ENCODE measurements at regions not wholly inside any gene's neighbourhood (a gene's known extent, or its start where the extent isn't known, plus 50 kb on each side); places are given as distances from the start of the nearest gene placed in this dataset.
"Not testable (repeated sequence)": the region's sequence is repeated elsewhere in the genome, so short reads cannot be mapped to it uniquely, and the experiment has no call there.

DNA sequence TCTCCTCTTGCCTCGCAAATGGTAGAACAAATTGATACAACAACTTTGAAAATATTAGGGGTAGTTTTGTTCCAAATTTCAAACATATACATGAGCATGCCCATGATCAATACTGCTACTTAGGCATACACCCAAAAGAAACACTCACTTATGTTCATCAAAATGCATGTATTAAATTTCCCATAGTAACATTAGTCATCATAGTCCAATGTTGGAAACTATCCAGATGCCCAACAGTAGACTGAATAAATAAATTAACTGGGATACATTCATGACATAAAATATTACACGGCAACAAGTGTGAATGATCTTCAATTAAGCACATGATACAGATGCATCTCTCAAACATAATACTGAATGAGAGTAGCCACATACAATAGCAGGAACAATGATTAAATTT is 391.6 kb downstream of the CDH11 start:
- DNase-seq (ENCODE audit: low read depth) = no peak

DNA sequence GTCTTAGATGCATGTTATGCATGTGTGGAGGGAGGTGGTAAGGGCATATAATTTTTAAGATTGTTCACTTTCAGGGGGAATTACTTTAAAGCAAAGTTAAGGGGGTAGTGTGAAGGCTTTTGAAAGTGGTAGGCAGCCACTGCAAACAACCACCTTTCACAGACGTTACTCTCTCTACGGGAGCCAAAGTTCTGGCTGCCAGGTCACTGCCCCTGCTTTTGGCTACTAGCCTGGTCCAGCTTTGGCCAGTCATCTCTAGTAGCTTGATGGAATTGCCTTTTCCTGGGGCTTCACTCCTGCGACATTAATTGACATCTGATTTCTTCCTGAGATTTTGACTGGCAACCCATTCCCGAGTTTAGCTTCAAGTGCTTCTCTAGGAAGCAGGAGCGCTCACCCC is 397.5 kb downstream of the CDH11 start:
- no peak for DNase-seq (ENCODE audit: low read depth)

DNA sequence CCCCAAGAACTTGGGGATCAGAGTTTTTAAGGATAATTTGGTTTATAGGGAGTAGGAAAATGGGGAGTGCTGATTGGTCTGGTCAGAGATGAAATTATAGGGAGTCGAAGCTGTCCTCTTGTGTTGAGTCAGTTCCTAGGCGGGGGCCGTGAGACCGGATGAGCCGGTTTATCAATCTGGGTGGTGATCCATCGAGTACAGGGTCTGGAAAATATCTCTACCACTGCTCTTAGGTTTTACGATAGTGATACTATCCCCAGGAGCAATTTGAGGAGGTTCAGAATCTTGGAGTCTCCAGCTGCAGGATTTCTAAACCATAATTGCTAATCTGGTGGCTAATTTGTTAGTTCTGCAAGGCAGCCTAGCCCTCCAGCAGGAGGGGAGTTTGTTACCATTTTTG is 403.4 kb downstream of the CDH11 start:
- no peak for DNase-seq (ENCODE audit: low read depth)

DNA sequence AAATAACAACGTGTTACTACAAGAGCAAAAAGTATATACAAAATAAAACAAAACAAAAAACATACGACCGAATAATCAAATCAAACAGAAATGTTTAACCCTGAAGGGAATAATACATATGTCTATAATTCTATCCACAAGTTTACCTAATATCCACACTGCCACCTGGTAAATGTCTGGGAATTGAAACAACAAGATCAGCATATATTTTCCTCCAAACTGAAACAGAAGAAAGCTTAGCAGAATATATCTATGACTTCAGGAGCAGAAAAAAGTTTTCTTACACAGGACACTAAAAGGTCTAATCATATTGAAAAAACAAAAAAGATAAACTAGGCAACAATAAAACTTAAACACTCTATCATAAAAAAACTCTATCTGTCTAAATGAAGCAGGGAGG is 404.0 kb downstream of the CDH11 start:
- DNase-seq (ENCODE audit: low read depth) = no peak

DNA sequence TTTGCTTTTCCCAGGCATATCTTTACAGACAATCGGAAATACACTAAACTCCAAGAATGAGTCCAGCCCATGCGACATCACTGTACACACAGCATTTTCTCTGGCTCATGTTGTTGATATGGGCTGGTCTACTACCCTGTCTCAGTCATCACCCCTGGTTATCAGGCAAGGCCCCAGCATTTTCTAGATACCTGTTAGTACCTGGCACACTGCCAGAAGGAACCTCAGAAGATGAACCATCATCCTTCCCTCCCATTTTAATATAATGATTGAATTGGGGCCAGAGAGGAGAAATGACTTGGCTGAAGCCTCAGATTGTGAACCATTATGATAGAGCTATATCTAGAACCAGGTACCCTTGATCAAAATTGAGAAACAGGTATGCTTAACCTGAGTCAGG is 406.2 kb downstream of the CDH11 start:
- DNase-seq (ENCODE audit: low read depth) = no peak

DNA sequence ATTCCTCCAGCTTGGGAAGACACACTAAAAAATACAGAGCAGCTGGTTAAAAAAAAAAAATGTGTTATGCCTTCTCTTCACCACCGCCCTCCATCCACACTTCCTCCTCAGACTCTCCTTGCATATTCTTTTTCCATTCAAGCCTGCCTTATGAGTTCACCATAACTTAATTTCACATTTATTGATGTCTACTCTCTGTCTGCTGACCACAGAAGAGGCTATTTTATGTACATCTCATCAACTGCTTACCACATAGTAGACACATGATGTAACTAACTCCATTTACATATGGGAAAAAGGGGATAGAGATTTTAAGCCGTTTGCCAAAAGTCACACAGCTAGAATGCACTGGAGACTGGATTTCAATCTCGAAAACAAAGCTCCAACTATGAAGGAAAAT is 409.8 kb downstream of the CDH11 start:
- DNase-seq (ENCODE audit: low read depth) = no peak

DNA sequence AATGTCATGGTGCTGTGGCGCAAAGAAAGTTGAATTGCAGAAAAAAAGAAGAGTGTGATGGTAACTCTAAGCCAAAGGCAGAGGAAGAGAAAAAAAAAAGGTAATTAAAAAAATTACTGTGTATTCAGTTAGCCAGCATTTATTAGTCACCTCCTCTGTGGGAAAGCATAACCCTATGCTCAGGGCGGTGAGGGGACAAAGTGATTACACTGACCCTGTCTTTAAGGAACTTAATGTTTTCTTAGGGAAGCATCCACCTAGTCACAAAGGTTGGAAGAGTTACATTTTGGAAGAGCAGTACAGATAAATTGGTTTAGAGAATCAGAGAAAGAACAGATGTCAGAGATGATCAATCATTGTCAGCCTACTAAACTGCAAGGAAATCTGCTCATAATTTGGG is 410.3 kb downstream of the CDH11 start:
- no peak for DNase-seq (ENCODE audit: low read depth)

DNA sequence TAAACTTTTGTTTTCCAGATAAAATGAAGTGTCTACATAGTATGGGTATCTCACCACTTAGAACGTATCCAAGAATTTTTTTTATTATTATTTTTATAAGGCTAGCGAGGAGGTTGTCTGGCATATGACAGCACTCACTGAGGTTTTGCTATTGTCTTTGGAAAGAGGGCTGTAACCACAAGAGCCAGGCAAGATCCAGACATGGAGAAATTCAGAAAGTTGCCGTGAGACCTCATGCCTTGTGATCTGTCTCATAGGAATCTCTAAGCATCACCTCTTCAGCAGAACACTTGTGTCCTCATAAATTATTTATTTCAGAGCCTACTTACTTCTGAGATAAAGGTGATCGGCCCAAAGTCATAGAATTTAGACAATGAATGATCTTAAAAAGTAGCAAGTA is 410.8 kb downstream of the CDH11 start:
- no peak for DNase-seq (ENCODE audit: low read depth)

DNA sequence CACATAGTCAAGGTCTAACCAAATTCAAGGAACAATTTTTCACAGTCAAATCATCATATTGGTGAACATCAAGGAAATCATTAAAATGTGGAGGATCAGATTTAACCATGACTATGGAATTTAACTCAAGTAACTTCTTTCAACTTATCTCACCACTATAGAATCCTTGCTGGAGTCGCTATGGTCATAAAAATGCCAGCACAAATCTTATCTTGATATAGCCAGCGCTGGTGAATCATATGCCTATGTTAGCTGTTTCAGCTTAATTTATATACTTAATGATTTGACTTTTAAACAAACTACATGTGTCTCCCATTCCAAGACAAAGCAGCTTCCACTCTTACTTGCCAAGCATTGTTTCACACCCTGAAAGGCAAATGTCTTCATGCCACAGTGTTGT is 416.4 kb downstream of the CDH11 start:
- DNase-seq (ENCODE audit: low read depth) = no peak

DNA sequence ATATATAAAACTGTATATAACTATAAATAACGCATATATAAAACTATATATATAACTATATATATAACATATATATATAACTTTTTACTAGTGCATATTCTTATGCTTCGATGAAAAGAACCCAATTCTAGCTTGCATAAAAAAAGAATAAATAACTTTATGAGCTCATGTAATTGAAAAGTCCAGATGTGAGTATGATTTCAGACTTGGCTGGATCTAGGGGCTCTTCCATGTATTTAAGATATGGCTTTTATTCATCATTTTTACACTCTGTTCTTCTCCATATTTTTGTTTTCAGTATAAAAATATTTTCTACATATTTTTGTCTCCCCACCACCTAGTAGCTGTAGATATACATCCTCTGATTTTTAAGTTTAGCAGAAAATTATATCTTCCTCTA is 417.5 kb downstream of the CDH11 start:
- no peak for DNase-seq (ENCODE audit: low read depth)

DNA sequence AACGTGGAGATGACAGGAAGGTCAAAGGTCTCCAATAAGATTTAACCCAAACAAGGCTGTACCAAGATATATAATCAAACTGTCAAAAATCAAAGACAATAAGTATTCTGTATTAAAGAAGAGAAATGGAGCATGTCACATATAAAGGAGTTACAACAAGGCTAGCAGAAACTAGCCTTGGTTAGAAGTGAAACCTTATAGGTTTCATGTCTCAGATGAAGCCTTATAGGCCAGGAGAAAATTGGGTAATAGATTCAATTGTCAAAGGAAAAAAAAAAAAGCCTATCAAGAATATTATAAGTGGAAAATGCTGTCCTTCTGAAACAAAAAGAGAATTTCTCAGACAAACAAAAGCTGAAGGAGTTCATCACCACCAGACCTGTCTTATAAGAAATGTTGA is 419.4 kb downstream of the CDH11 start:
- no peak for DNase-seq (ENCODE audit: low read depth)

DNA sequence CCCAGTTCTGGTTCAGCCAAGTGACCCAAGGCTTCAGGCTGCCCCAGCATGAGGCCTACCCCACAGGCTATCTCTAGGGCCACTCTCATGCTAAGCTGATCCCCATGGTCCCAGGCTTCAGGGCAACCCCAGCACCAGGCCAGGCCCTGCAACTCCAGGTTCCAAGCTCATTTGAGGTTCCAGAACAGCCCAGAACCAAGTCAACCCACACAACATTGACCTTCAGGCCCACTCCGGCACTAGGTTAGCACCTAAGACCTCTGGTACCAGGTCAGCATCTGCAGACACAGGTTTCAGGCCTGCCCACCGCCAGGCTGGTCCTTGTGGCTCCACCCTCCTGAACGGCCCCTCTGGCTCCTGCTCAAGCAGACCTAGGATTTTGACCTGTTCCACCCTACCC is 421.2 kb downstream of the CDH11 start:
- no peak for DNase-seq (ENCODE audit: low read depth)

DNA sequence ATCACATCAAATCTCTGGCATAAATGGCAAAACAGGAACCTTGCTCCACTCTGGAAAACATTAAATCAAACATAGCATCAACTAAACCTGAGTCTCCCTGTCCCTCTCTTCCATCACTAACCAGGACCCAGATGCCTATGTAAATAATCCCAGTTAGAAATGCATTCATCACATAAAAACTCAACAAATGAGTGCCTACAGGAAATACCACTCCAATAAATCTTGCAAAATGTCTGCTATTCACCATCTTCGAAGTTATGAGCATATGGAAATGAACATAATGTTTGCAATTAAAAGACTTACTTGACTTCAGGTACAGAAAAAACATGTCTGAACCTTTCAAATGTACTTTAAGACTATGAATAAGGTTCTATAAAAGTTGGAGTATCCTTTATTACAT is 425.0 kb downstream of the CDH11 start:
- no peak for DNase-seq (ENCODE audit: low read depth)

DNA sequence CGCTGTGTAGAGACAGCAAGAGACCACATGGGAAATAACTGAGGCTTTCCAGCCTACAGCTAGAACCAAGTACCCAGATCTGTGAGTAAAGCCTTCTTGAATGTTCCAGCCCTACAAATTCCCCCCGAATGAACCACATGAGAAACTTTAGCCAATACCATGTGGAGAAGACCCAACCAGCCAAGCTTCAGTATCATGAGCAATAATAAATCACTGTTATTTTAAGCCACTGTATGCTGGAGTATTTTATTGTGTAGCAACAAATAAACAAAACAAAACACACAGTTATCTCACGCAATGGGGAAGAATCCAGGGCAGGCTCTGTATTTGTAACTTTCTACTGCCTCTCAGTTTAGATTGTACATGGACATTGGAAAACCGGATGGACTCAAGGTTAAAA is 426.2 kb downstream of the CDH11 start:
- no peak for DNase-seq (ENCODE audit: low read depth)

DNA sequence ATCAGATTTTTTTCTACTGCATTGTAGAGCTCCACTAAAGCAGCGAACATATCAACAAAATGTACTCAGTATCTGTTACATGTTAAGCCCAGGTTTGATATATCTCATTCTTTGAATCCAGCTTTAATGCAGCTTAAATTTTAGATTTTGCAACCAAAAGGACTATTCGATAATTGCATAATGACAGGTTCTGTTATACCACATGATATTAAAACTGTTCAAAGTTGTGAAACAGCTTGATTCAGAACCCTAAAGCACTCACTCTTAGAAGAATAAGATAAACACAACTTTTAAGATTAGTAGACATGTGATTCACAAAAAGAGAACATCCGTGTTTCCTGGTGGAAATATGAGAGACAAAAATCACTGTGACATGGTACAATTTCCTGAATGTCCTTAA is 427.9 kb downstream of the CDH11 start:
- DNase-seq (ENCODE audit: low read depth) = no peak

DNA sequence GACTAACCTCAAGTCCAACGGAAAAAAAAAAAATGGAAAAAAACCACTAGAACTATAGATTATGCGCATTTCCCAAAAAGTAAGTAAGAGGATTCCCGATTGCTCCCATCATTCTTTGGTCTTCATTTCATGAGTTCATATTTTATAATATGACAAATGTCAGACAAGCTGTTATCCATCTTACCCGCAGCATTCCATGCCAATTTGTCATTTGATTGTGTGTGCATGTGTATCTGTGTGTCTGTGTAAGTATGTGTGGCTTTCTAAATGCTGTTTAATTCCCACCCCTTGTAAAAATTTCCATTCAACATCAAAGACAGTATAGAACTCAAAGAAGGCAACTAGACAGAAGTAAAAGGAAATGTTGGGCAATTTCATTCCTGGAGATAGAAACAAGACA is 434.1 kb downstream of the CDH11 start:
- DNase-seq (ENCODE audit: low read depth) = no peak

DNA sequence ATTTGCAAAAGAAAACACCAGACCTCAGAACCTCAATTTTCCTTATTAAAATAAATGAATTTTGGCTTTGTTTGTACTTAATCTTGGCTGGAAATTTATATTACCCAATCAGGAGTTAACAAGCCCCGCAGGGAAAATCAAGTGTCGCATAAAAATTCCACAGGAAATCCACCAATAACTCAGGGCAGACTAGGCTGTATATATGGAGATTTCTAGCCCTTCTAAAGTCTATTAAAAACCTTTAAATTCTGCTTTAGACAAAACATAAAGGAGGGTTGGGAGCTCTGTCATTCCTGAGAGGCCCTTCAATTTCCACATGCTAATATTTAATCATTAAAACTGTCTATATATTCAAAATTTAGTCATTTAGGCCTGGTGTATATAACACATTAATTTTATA is 434.7 kb downstream of the CDH11 start:
- DNase-seq (ENCODE audit: low read depth) = no peak

DNA sequence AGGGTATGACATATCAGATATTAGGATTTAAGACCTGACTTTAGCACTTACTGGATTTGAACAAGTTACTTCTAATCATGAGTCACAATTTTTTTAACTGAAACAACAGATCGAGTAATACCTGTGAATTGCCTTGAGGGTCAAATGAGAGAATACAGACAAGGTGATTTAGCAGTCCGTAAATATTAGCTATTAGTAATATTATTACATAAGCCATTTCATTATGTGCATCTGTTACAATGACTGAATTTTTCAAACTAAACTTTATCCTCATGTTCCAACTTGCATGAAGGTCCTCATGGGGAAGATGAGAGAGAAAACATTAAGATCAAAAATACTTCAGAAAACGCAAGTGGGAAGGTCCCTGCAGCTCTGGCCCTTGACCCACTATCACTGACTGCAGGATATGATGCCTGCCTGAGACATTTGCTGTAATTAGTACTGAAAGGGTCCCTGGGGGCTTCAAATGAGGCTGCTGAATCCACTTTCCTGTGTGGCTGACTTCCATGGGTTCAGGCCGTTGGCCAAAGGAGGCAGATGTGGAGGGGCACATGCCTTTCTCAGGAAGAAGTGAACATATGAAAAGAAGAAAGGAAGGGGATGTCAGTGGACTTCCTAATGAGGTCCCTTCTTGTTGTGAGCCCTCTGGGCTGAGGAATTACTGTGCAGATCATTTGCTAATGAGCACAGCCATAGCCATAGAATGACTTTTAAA is 441.7 kb downstream of the CDH11 start:
- DNase-seq (ENCODE audit: low read depth) = no peak

DNA sequence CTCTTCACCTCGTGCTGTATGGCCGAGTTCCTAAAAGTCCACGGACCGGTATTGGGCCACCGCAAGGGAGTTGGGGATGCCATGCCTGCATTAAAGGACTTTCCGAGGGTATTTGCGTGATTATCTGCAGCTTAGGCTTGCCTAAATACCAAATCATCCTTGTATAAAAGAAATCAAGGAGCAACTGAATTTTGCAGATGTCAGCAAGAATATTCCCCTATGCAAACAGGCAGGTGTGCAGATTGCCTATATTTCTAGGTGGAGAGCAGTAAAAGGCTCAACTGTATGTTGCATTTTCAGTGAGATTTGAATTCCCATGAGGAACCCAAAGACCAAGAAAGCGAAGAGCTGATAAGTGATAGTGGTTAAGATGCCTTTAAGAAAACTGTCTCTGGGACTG is 452.3 kb downstream of the CDH11 start:
- DNase-seq (ENCODE audit: low read depth) = no peak

DNA sequence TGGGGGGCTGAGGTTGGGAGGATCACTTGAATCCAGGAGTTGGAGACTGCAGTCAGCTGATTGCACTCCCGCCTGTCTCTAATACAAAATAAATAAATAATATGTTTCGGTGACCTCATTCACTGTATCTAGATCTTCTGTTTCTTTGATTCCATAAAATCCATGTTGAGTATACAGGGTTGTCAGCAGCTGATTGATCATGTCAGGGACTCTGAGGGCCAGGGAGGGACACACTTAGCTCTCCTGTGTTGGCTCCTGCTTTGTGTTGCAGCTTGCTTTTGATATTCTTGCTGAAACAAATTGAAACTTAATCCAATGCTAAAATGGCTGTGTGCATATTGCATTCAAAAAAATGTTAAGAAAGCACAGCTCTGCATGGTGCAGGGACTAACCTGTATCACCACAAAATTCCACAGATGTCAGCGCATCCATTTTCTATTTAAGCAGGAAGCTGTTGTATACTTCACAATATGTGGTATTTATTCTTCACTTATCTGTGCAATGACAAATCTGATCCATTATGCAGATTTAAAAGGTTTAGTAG is 454.5 kb downstream of the CDH11 start:
- DNase-seq (ENCODE audit: low read depth) = no peak

DNA sequence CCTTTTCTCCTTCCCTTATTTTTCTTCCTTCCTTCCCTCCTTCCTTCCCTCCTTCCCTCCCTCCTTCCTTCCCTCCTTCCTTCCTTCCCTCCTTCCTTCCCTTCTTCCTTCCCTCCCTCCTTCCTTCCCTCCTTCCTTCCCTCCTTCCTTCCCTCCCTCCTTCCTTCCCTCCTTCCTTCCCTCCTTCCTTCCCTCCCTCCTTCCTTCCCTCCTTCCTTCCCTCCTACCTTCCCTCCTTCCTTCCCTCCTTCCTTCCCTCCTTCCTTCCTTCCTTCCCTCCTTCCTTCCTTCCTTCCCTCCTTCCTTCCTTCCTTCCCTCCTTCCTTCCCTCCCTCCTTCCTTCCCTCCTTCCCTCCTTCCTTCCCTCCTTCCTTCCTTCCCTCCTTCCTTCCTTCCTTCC is 459.6 kb downstream of the CDH11 start:
- not testable (repeated sequence) for DNase-seq (ENCODE audit: low read depth)

DNA sequence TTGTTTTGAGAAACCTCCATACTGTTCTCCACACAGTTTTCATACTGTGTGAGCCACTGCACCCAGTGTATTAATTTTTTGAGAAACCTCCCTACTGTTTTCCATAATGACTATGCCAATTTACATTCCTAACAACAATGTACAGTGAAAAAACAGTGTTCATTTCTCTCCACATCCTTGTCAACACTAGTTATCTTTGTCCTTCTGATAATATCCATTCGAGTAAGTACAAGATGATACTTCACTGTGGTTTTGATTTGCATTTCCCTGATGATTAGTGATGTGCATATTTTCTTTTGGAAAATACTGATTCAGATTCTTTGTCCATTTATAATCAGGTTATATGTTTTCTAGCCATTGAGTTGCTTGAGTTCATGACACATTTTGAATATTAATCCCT is 462.0 kb downstream of the CDH11 start:
- DNase-seq (ENCODE audit: low read depth) = no peak

DNA sequence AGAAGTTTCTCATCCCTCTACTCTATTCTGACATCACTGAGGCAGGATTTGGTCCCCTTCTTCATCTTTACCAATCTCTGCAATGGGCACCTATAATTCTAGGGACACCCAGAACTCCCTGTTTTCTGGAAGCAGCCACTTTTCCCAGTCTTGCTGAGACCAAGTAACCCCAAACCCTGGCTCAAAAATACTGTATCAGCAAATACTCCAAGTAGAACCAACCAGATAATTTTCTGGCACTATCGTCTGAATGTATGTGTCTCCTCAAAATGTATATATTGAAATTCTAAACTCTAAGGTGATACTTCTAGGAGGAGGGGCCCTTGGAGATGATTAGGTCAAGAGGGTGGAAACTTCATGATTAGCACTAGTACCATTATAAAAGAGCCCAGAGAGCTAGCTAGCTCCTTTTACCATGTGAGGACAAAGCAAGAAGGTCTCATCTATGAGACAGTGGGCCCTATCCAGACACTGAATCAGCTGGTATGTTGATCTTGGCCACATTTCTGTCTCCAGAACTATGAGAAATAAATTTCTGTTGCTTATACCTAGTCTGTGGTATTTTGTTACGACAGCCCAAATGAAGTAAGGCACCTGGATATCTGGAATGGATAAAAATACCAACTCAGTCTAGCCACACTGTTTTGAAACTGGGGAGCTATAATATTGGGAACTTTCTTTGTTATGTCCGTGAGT is 464.4 kb downstream of the CDH11 start:
- DNase-seq (ENCODE audit: low read depth) = no peak

DNA sequence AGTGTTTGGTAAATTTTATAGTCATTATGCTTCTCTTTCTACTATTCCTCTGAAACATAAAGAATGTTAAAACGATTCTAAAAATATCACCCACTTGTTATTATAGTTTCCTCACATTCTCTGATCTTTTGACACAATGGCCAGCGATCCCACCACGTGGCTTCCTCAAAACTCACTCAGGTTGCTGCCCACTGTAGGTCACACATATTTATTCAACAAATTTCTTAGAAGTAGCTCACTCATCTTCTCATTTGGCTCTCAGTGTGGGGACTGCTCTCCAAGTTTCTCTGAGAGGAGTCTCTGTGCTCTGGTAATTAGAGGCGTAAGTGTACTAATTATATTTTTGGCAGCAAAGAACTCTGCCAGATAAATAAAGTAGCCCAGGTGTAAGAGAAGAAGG is 465.4 kb downstream of the CDH11 start:
- no peak for DNase-seq (ENCODE audit: low read depth)

Data from HS-5 (cell line).